GM23338 (cell line): ENCODE measurements at regions not wholly inside any gene's neighbourhood (a gene's known extent, or its start where the extent isn't known, plus 50 kb on each side); places are given as distances from the start of the nearest gene placed in this dataset.

Experiments
- ATAC-seq: fragments of 200-7000 bp; cut with Tn5 transposase; 3 replicates; pipeline ENCODE4 v1.9.1; 2020
- DNase-seq: peaks from one replicate; pipeline ENCODE4 v3.0.0-alpha.2; 2015; ENCODE audit warnings: low spot score
- H2AFZ ChIP-seq: fragments of 200-600 bp; sonication (generic); 2 replicates; pipeline ENCODE4 v1.8.0; 2016; ENCODE audit warnings: antibody characterized with exemption, mild to moderate bottlenecking, moderate library complexity
- H3F3A ChIP-seq: fragments of 200-600 bp; sonication (generic); replicated peaks from 2 replicates; pipeline ENCODE4 v1.8.0; 2017; ENCODE audit warnings: antibody characterized with exemption, mixed run types, low read depth
- H3K27ac ChIP-seq: fragments of 200-600 bp; sonication (generic); 2 replicates; pipeline ENCODE4 v1.6.1; 2016; ENCODE audit warnings: low read depth
- H3K27me3 ChIP-seq: fragments of 200-600 bp; sonication (generic); 2 replicates; pipeline ENCODE4 v1.8.0; 2016; ENCODE audit warnings: mild to moderate bottlenecking, mixed run types, moderate library complexity; ENCODE audit not compliant: insufficient read depth
- H3K36me3 ChIP-seq: fragments of 200-600 bp; sonication (generic); 2 replicates; pipeline ENCODE4 v1.8.0; 2016; ENCODE audit warnings: mild to moderate bottlenecking; ENCODE audit not compliant: insufficient read depth
- H3K4me1 ChIP-seq: fragments of 200-600 bp; sonication (generic); 2 replicates; pipeline ENCODE4 v1.8.0; 2016; ENCODE audit warnings: mild to moderate bottlenecking, moderate library complexity; ENCODE audit not compliant: insufficient read depth
- H3K4me2 ChIP-seq: fragments of 200-600 bp; sonication (generic); 2 replicates; pipeline ENCODE4 v1.7.1; 2017; ENCODE audit warnings: mixed run types
- H3K4me3 ChIP-seq: fragments of 200-600 bp; sonication (generic); 2 replicates; pipeline ENCODE4 v1.6.1; 2016; ENCODE audit warnings: mixed run types
- H3K79me2 ChIP-seq: fragments of 200-600 bp; sonication (generic); replicated peaks from 2 replicates; pipeline ENCODE4 v1.8.0; 2017; ENCODE audit warnings: mild to moderate bottlenecking; ENCODE audit not compliant: insufficient read depth
- H3K9me2 ChIP-seq: fragments of 200-600 bp; sonication (generic); 2 replicates; pipeline ENCODE4 v1.8.0; 2017; ENCODE audit not compliant: insufficient read depth
- H4K20me1 ChIP-seq: fragments of 200-600 bp; sonication (generic); replicated peaks from 2 replicates; pipeline ENCODE4 v1.8.0; 2017; ENCODE audit warnings: mild to moderate bottlenecking; ENCODE audit not compliant: insufficient read depth
- H3K27ac Mint-ChIP-seq: 2 replicates; pipeline ENCODE4 v1.8.0; 2020; ENCODE audit warnings: inconsistent platforms, mild to moderate bottlenecking, moderate library complexity, mixed read lengths
- H3K27me3 Mint-ChIP-seq: 3 replicates; pipeline ENCODE4 v1.8.0; 2022; ENCODE audit warnings: low read depth, mild to moderate bottlenecking, moderate library complexity, mixed read lengths, inconsistent platforms; ENCODE audit not compliant: insufficient read depth, poor library complexity
- H3K36me3 Mint-ChIP-seq: 3 replicates; pipeline ENCODE4 v1.8.0; 2021; ENCODE audit warnings: low read depth, mild to moderate bottlenecking, inconsistent platforms, moderate library complexity, mixed read lengths
- H3K4me1 Mint-ChIP-seq: 3 replicates; pipeline ENCODE4 v1.8.0; 2020; ENCODE audit warnings: mild to moderate bottlenecking, inconsistent platforms, mixed read lengths
- H3K4me3 Mint-ChIP-seq: 3 replicates; pipeline ENCODE4 v1.8.0; 2021; ENCODE audit warnings: moderate library complexity, mild to moderate bottlenecking, inconsistent platforms, mixed read lengths
- H3K9me3 Mint-ChIP-seq: 3 replicates; pipeline ENCODE4 v1.8.0; 2020; ENCODE audit warnings: moderate library complexity, mild to moderate bottlenecking, inconsistent platforms, mixed read lengths
- CREB1 ChIP-seq: fragments of 250-450 bp; sonication (Bioruptor Pico); IDR thresholded peaks from 2 replicates; pipeline ENCODE4 v1.5.0; 2020; ENCODE audit warnings: low read depth, mild to moderate bottlenecking, moderate library complexity
- CTCF ChIP-seq, 2 experiments: fragments of 200-600 bp in 1 of 2; sonication (generic) in 1 of 2; conservative IDR thresholded peaks; 2 replicates each; pipeline versions ENCODE4 v1.5.1 to v1.6.1; 2016 to 2017; ENCODE audit warnings: antibody characterized with exemption in 2 of 2, low read depth in 2 of 2, mild to moderate bottlenecking in 2 of 2, moderate library complexity in 1 of 2
- EZH2phosphoT487 ChIP-seq: fragments of 200-600 bp; sonication (generic); IDR thresholded peaks from one replicate; pipeline ENCODE4 v1.8.1; 2018; ENCODE audit warnings: antibody characterized with exemption; ENCODE audit not compliant: unreplicated experiment
- NANOG ChIP-seq: IDR thresholded peaks from 2 replicates; pipeline ENCODE4 v1.6.1; 2016; ENCODE audit warnings: antibody characterized with exemption, borderline replicate concordance
- REST ChIP-seq: IDR thresholded peaks from one replicate; pipeline ENCODE4 v1.6.1; 2018; ENCODE audit warnings: antibody characterized with exemption; ENCODE audit not compliant: unreplicated experiment
- STAT1 ChIP-seq: IDR thresholded peaks from one replicate; pipeline ENCODE4 v1.6.1; 2016; ENCODE audit warnings: antibody characterized with exemption; ENCODE audit not compliant: unreplicated experiment
- ZNF114 ChIP-seq: fragments of 250-450 bp; sonication (Bioruptor Pico); IDR thresholded peaks from 2 replicates; pipeline ENCODE4 v1.5.0; 2020; ENCODE audit warnings: mild to moderate bottlenecking, moderate library complexity
- TF ChIP-seq, protein P1 (sequence below): IDR thresholded peaks from 2 replicates; pipeline ENCODE4 v1.6.1; 2016; ENCODE audit warnings: antibody characterized with exemption
- TF ChIP-seq, protein P2 (sequence below): fragments of 250-450 bp; sonication (Bioruptor Pico); IDR thresholded peaks from 2 replicates; pipeline ENCODE4 v1.5.0; 2020; ENCODE audit warnings: mild to moderate bottlenecking, moderate library complexity

GRCh38 chr12:58651850-58652249 is 268.5 kb downstream of the LRIG3 start:
- Histone ChIP-seq H3F3A (no peaks in the 10 kb centered on the region), H3K36me3 (no peaks in the 10 kb centered on the region), H3K4me1 (no peaks in the 10 kb centered on the region), H3K27me3 (no peaks in the 10 kb centered on the region), H4K20me1 (no peaks in the 10 kb centered on the region), H3K4me2 (no peak overlapping the region), H3K79me2 (no peaks in the 10 kb centered on the region), H2AFZ (no peak overlapping the region), H3K4me3 (no peak overlapping the region), H3K27ac (no peak overlapping the region), H3K9me2 (peaks cover 3% of the 10 kb centered on the region; the same call in 1 of the 2 replicates)
- TF ChIP-seq, protein P1, sequence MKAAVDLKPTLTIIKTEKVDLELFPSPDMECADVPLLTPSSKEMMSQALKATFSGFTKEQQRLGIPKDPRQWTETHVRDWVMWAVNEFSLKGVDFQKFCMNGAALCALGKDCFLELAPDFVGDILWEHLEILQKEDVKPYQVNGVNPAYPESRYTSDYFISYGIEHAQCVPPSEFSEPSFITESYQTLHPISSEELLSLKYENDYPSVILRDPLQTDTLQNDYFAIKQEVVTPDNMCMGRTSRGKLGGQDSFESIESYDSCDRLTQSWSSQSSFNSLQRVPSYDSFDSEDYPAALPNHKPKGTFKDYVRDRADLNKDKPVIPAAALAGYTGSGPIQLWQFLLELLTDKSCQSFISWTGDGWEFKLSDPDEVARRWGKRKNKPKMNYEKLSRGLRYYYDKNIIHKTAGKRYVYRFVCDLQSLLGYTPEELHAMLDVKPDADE, result no peak
- TF ChIP-seq, protein P2, sequence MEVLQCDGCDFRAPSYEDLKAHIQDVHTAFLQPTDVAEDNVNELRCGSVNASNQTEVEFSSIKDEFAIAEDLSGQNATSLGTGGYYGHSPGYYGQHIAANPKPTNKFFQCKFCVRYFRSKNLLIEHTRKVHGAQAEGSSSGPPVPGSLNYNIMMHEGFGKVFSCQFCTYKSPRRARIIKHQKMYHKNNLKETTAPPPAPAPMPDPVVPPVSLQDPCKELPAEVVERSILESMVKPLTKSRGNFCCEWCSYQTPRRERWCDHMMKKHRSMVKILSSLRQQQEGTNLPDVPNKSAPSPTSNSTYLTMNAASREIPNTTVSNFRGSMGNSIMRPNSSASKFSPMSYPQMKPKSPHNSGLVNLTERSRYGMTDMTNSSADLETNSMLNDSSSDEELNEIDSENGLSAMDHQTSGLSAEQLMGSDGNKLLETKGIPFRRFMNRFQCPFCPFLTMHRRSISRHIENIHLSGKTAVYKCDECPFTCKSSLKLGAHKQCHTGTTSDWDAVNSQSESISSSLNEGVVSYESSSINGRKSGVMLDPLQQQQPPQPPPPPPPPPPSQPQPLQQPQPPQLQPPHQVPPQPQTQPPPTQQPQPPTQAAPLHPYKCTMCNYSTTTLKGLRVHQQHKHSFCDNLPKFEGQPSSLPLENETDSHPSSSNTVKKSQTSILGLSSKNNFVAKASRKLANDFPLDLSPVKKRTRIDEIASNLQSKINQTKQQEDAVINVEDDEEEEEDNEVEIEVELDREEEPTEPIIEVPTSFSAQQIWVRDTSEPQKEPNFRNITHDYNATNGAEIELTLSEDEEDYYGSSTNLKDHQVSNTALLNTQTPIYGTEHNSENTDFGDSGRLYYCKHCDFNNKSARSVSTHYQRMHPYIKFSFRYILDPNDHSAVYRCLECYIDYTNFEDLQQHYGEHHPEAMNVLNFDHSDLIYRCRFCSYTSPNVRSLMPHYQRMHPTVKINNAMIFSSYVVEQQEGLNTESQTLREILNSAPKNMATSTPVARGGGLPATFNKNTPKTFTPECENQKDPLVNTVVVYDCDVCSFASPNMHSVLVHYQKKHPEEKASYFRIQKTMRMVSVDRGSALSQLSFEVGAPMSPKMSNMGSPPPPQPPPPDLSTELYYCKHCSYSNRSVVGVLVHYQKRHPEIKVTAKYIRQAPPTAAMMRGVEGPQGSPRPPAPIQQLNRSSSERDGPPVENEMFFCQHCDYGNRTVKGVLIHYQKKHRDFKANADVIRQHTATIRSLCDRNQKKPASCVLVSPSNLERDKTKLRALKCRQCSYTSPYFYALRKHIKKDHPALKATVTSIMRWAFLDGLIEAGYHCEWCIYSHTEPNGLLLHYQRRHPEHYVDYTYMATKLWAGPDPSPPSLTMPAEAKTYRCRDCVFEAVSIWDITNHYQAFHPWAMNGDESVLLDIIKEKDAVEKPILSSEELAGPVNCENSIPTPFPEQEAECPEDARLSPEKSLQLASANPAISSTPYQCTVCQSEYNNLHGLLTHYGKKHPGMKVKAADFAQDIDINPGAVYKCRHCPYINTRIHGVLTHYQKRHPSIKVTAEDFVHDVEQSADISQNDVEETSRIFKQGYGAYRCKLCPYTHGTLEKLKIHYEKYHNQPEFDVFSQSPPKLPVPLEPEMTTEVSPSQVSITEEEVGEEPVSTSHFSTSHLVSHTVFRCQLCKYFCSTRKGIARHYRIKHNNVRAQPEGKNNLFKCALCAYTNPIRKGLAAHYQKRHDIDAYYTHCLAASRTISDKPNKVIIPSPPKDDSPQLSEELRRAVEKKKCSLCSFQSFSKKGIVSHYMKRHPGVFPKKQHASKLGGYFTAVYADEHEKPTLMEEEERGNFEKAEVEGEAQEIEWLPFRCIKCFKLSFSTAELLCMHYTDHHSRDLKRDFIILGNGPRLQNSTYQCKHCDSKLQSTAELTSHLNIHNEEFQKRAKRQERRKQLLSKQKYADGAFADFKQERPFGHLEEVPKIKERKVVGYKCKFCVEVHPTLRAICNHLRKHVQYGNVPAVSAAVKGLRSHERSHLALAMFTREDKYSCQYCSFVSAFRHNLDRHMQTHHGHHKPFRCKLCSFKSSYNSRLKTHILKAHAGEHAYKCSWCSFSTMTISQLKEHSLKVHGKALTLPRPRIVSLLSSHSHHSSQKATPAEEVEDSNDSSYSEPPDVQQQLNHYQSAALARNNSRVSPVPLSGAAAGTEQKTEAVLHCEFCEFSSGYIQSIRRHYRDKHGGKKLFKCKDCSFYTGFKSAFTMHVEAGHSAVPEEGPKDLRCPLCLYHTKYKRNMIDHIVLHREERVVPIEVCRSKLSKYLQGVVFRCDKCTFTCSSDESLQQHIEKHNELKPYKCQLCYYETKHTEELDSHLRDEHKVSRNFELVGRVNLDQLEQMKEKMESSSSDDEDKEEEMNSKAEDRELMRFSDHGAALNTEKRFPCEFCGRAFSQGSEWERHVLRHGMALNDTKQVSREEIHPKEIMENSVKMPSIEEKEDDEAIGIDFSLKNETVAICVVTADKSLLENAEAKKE (CRISPR knock-in tag), result no peak
- TF ChIP-seq STAT1 (no peak), ZNF114 (CRISPR knock-in tag) (no peak), CREB1 (CRISPR knock-in tag) (no peak), NANOG (no peak), EZH2phosphoT487 (no peak), CTCF (conservative IDR thresholded peaks at IDR 0.05; ENCODE audit: low read depth in 2 of 2) (no peak), REST (no peak)
- ATAC-seq (no peak), DNase-seq (no peak)
- Mint-ChIP-seq H3K9me3 (peaks cover 28% of the 10 kb centered on the region), H3K36me3 (peaks cover 16% of the 10 kb centered on the region), H3K27me3 (peaks cover 3% of the 10 kb centered on the region), H3K4me3 (no peak overlapping the region), H3K27ac (no peak overlapping the region), H3K4me1 (no peaks in the 10 kb centered on the region)
